RWPE2 (cell line): ENCODE measurements at regions not wholly inside any gene's neighbourhood (a gene's known extent, or its start where the extent isn't known, plus 50 kb on each side); places are given as distances from the start of the nearest gene placed in this dataset.

Experiments used
- ATAC-seq: fragments of 200-7000 bp; cut with Tn5 transposase; 3 replicates; pipeline ENCODE4 v1.9.1; 2021; ENCODE audit warnings: low read depth
- DNase-seq: peaks from one replicate; pipeline ENCODE4 v3.0.0-alpha.2; 2020; ENCODE audit warnings: low spot score
- H3K27ac ChIP-seq: fragments of 450-650 bp; 2 replicates; pipeline ENCODE4 v1.5.1; 2017; ENCODE audit warnings: mild to moderate bottlenecking; ENCODE audit not compliant: poor library complexity, severe bottlenecking
- H3K27me3 ChIP-seq: fragments of 250-450 bp; sonication (Bioruptor Pico); 2 replicates; pipeline ENCODE4 v1.5.1; 2021; ENCODE audit warnings: mild to moderate bottlenecking, moderate library complexity; ENCODE audit not compliant: insufficient read depth, poor library complexity, severe bottlenecking
- H3K36me3 ChIP-seq: fragments of 250-450 bp; sonication (Bioruptor Pico); 2 replicates; pipeline ENCODE4 v1.5.1; 2020; ENCODE audit warnings: low read depth, mild to moderate bottlenecking, moderate library complexity
- H3K4me1 ChIP-seq: fragments of 250-450 bp; sonication (Bioruptor Pico); 2 replicates; pipeline ENCODE4 v1.5.1; 2021; ENCODE audit warnings: mild to moderate bottlenecking, moderate library complexity; ENCODE audit not compliant: insufficient read depth, poor library complexity, severe bottlenecking
- H3K4me3 ChIP-seq: fragments of 250-450 bp; sonication (Bioruptor Pico); 2 replicates; pipeline ENCODE4 v1.5.1; 2021; ENCODE audit warnings: mild to moderate bottlenecking, moderate library complexity; ENCODE audit not compliant: severe bottlenecking
- H3K9me3 ChIP-seq: fragments of 250-450 bp; sonication (Bioruptor Pico); 2 replicates; pipeline ENCODE4 v1.5.1; 2021; ENCODE audit warnings: mild to moderate bottlenecking, moderate library complexity; ENCODE audit not compliant: severe bottlenecking
- TF ChIP-seq, protein P1 (sequence below): fragments of 450-650 bp; IDR thresholded peaks from one replicate; pipeline ENCODE4 v1.5.1; 2017; ENCODE audit warnings: mild to moderate bottlenecking, moderate library complexity; ENCODE audit not compliant: poor library complexity, severe bottlenecking

DNA sequence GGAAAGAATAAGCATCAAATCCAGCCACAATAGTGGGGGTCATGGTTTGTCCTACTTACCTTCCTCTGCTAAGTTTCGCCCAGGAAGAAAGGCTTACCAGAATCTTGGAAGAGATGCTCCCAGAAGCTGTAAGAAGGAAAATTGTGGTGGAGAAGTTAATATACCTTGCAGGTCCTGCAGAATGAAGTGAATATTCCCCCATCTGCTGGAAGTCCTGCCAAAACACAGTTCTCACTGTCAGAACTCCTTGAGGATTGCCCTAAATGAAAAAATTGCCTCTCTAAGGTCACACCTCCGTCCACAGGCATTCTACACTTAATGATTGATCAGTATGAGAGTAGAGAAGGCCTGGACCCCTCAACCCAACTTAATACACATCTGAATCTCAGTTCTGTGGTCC lies 78.4 kb upstream of the RGS21 start:
- TF ChIP-seq, protein P1, sequence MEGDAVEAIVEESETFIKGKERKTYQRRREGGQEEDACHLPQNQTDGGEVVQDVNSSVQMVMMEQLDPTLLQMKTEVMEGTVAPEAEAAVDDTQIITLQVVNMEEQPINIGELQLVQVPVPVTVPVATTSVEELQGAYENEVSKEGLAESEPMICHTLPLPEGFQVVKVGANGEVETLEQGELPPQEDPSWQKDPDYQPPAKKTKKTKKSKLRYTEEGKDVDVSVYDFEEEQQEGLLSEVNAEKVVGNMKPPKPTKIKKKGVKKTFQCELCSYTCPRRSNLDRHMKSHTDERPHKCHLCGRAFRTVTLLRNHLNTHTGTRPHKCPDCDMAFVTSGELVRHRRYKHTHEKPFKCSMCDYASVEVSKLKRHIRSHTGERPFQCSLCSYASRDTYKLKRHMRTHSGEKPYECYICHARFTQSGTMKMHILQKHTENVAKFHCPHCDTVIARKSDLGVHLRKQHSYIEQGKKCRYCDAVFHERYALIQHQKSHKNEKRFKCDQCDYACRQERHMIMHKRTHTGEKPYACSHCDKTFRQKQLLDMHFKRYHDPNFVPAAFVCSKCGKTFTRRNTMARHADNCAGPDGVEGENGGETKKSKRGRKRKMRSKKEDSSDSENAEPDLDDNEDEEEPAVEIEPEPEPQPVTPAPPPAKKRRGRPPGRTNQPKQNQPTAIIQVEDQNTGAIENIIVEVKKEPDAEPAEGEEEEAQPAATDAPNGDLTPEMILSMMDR: no peak
- Histone ChIP-seq H3K4me3 (no peak overlapping the region), H3K27me3 (no peaks in the 10 kb centered on the region), H3K9me3 (no peaks in the 10 kb centered on the region), H3K27ac (no peak overlapping the region), H3K4me1 (no peaks in the 10 kb centered on the region), H3K36me3 (no peaks in the 10 kb centered on the region)
- no peak for ATAC-seq
- DNase-seq: no peak

DNA sequence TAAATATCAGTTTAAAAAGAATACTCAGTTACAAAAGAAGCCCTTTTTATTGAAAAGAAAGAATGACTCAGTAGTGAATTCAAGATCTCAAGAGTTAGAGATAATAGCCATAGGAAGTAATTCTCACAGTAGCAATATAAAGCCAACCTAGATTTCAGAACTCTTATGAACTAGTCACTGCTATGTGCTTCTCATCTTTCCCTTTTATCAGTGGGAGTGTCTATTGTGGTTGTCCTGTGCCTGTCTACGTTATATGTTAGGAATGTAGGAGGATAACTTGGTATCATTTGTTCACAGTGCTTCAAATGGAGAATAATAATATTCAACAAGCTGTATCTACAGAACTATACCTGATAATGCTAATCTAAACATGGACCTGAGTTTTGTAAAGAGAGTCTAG lies 73.1 kb upstream of the RGS21 start:
- DNase-seq (no peak), ATAC-seq (peak; percentile 35; the same call in 1 of the 3 replicates)
- Histone ChIP-seq H3K9me3 (peaks cover 2% of the 10 kb centered on the region), H3K4me1 (no peaks in the 10 kb centered on the region), H3K27ac (no peak overlapping the region), H3K27me3 (no peaks in the 10 kb centered on the region), H3K4me3 (no peak overlapping the region), H3K36me3 (no peaks in the 10 kb centered on the region)
- TF ChIP-seq, protein P1: no peak

DNA sequence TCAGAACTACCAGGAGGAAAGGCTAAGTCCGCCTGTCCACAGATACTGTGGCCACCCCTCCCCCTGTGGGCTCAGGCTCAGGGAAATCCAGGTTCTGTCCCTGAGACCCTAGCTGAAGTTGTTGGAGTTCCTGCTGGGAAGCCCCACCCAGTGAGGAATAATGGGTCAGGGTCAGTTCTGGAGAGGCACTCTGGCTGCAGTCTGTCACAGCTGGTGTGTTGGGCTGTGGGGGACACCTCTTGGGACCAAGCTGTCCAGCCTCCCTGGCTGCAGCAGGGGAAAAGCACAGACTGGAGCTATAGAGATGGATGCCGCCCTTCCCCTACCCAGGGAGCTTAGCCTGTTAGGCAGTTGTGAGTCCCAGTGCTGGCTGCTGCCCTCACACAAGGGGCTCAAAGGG lies 65.1 kb upstream of the RGS21 start:
- TF ChIP-seq, protein P1: no peak
- Histone ChIP-seq H3K27me3 (no peaks in the 10 kb centered on the region), H3K36me3 (no peaks in the 10 kb centered on the region), H3K9me3 (no peaks in the 10 kb centered on the region), H3K4me3 (no peak overlapping the region), H3K27ac (no peak overlapping the region), H3K4me1 (no peaks in the 10 kb centered on the region)
- DNase-seq (no peak), ATAC-seq (no peak)

DNA sequence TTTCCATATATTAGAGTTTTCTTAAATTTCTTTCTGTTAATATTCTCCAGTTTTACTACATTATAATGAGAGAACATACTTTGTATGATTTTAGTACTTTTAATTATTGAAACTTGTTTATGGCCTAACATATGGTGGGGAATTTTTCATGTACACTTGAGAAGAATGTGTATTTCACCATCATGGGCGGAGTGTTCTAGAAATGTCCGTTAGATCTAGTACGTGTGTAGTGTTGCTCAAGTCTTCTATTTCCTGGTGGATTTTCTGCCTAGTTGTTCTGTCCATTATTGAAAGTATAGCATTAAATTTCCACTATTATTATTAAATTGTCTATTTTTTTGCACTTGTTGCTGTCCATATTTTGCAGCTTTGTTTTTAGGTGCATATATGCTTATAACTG lies 64.0 kb upstream of the RGS21 start:
- Histone ChIP-seq H3K27ac (no peak overlapping the region), H3K4me1 (no peaks in the 10 kb centered on the region), H3K4me3 (no peak overlapping the region), H3K9me3 (no peaks in the 10 kb centered on the region), H3K36me3 (no peaks in the 10 kb centered on the region), H3K27me3 (no peaks in the 10 kb centered on the region)
- TF ChIP-seq, protein P1: no peak
- DNase-seq (no peak), ATAC-seq (no peak)

DNA sequence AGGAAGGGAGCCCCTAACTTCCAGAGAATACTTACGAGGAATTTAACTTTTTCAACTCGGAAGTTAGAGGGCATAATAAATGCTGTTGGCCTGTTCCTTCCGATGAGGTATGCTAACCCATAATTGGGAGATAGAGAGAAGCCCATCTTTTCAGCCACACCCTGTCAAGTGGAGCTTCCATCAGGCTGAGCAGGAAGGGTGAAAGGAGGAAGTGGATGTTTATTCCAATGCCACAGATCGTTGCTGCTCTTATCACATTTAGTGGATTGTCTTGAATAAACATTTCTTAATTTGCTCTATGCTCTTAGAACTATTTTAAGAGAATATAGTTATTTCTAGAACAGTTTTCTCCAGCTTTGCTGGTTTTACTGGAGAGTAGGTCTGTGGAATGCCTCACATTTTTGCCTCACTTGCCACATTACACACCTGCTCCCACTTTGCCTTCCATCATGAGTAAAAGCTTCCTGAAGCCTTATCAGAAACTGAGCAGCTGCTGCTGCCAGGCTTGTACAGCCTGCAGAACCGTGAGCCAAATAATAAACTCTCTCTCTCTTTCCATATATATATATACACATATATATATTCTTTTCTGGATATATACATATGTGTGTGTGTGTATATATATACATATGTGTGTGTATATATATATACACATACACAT lies 60.0 kb upstream of the RGS21 start:
- Histone ChIP-seq H3K4me3 (no peak overlapping the region), H3K4me1 (no peaks in the 10 kb centered on the region), H3K9me3 (no peaks in the 10 kb centered on the region), H3K36me3 (no peaks in the 10 kb centered on the region), H3K27ac (no peak overlapping the region), H3K27me3 (no peaks in the 10 kb centered on the region)
- TF ChIP-seq, protein P1: no peak
- ATAC-seq: no peak
- no peak for DNase-seq
